ENCODE measurements at regions not wholly inside any gene's neighbourhood (a gene's known extent, or its start where the extent isn't known, plus 50 kb on each side); places are given as distances from the start of the nearest gene placed in this dataset.

- H3K9me3 Mint-ChIP-seq (ENCODE audit: unreplicated experiment), result no peaks in the 10 kb centered on the region
- no peaks in the 10 kb centered on the region for H3K4me1 Mint-ChIP-seq (ENCODE audit: unreplicated experiment)
- TF ChIP-seq, protein P1, sequence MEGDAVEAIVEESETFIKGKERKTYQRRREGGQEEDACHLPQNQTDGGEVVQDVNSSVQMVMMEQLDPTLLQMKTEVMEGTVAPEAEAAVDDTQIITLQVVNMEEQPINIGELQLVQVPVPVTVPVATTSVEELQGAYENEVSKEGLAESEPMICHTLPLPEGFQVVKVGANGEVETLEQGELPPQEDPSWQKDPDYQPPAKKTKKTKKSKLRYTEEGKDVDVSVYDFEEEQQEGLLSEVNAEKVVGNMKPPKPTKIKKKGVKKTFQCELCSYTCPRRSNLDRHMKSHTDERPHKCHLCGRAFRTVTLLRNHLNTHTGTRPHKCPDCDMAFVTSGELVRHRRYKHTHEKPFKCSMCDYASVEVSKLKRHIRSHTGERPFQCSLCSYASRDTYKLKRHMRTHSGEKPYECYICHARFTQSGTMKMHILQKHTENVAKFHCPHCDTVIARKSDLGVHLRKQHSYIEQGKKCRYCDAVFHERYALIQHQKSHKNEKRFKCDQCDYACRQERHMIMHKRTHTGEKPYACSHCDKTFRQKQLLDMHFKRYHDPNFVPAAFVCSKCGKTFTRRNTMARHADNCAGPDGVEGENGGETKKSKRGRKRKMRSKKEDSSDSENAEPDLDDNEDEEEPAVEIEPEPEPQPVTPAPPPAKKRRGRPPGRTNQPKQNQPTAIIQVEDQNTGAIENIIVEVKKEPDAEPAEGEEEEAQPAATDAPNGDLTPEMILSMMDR (IDR thresholded peaks at IDR 0.05), result no peak
- H3K27me3 Mint-ChIP-seq (ENCODE audit: unreplicated experiment), result peaks cover 76% of the 10 kb centered on the region
- no peaks in the 10 kb centered on the region for H3K36me3 Mint-ChIP-seq (ENCODE audit: unreplicated experiment)
- H3K27ac Mint-ChIP-seq (ENCODE audit: unreplicated experiment), result no peak overlapping the region
- no peak overlapping the region for H3K4me3 Mint-ChIP-seq (ENCODE audit: unreplicated experiment)
- DNase-seq (ENCODE audit: extremely low spot score, unreplicated experiment), result no peak
Observed at GRCh38 chr10:78147202-78147601, 113.5 kb downstream of the RPS24 start.

DNA sequence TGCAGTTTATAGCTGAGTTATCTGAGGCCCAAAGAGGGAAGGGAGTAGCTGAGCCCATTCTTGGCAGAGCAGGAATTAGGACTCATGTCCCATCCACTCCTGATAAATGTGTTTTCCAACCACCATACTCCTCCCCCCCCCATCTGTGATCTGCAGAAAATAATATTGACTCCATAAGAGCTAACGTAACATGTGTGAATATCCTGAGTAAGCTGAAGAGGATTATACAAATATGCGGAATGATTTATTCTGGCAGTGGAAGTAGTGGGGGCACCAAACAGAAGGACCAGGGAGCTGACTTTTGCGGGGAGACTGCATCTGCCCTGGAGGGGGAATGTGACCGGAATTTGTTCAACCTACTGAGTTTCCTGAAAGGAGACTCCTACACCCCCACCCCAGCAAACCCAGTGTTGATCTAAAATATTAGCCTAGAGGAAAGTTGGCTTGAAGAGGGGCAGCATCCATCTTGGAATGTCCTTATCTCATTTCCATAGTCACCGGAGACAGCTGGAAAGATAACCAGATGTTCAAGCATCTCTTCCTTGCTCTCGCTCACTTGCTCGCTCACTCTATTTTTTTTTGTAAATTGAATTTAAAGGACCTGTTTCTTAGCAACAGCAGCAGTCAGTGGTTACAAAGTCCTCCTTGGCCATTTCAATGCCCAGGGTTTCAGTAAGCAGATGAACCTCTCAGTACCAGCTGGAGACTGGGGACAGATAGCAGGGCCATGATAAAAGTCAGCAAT, 114.7 kb downstream of the RPS24 start:
- DNase-seq (ENCODE audit: extremely low spot score, unreplicated experiment), result no peak
- no peaks in the 10 kb centered on the region for H3K36me3 Mint-ChIP-seq (ENCODE audit: unreplicated experiment)
- no peak overlapping the region for H3K27ac Mint-ChIP-seq (ENCODE audit: unreplicated experiment)
- no peaks in the 10 kb centered on the region for H3K4me1 Mint-ChIP-seq (ENCODE audit: unreplicated experiment)
- no peak overlapping the region for H3K4me3 Mint-ChIP-seq (ENCODE audit: unreplicated experiment)
- H3K9me3 Mint-ChIP-seq (ENCODE audit: unreplicated experiment), result no peaks in the 10 kb centered on the region
- peaks cover 72% of the 10 kb centered on the region for H3K27me3 Mint-ChIP-seq (ENCODE audit: unreplicated experiment)
- TF ChIP-seq, protein P1 (IDR thresholded peaks at IDR 0.05), result no peak

- no peaks in the 10 kb centered on the region for H3K4me1 Mint-ChIP-seq (ENCODE audit: unreplicated experiment)
- no peak overlapping the region for H3K27ac Mint-ChIP-seq (ENCODE audit: unreplicated experiment)
- no peak overlapping the region for H3K4me3 Mint-ChIP-seq (ENCODE audit: unreplicated experiment)
- H3K27me3 Mint-ChIP-seq (ENCODE audit: unreplicated experiment), result peaks cover 72% of the 10 kb centered on the region
- H3K36me3 Mint-ChIP-seq (ENCODE audit: unreplicated experiment), result no peaks in the 10 kb centered on the region
- no peaks in the 10 kb centered on the region for H3K9me3 Mint-ChIP-seq (ENCODE audit: unreplicated experiment)
- TF ChIP-seq, protein P1 (IDR thresholded peaks at IDR 0.05), result no peak
- no peak for DNase-seq (ENCODE audit: extremely low spot score, unreplicated experiment)
Observed at GRCh38 chr10:78148961-78149612, 115.4 kb downstream of the RPS24 start.

DNA sequence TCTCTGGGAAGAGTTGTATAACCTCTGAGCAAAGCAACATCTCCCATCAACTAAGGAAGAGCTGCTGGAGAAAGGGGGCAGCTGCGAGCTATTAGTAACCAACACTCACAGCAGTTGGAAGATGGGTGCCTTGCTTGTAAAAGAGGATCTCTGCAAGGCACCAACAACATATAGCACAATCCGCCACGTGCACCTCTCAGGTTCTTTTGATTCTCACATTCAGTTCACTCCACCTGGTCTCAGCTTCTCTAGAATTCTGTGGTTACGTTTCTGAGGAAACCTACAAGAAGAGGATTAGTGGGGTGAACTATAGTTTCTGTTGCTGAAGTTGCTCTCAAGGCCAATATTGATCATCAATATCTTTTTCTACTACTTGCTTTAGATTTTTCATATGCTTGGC, 117.1 kb downstream of the RPS24 start:
- Mint-ChIP-seq H3K36me3 (ENCODE audit: unreplicated experiment) (no peaks in the 10 kb centered on the region), H3K4me1 (ENCODE audit: unreplicated experiment) (no peaks in the 10 kb centered on the region), H3K4me3 (ENCODE audit: unreplicated experiment) (no peak overlapping the region), H3K27ac (ENCODE audit: unreplicated experiment) (no peak overlapping the region), H3K9me3 (ENCODE audit: unreplicated experiment) (no peaks in the 10 kb centered on the region), H3K27me3 (ENCODE audit: unreplicated experiment) (peaks cover 65% of the 10 kb centered on the region)
- DNase-seq (ENCODE audit: extremely low spot score, unreplicated experiment), result no peak
- TF ChIP-seq, protein P1 (IDR thresholded peaks at IDR 0.05), result no peak

DNA sequence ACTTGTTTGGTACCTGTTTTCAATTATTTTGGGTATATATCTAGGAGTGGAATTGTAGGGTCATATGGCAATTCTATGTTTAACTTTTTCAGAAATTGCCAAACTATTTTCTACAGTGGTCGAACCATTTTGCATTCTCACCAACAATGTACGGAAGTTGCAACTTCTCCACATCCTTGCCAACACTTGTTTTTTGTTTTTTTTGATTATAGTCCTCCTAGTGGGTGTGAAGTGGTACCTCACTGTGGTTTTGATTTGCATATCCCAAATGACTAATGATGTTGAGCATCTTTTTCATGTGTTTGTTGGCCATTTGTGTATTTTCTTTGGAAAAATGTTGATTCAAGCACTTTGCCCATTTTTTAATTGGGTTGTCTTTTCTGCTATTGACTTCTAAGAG, 122.1 kb downstream of the RPS24 start:
- peaks cover 62% of the 10 kb centered on the region for H3K27me3 Mint-ChIP-seq (ENCODE audit: unreplicated experiment)
- H3K36me3 Mint-ChIP-seq (ENCODE audit: unreplicated experiment), result no peaks in the 10 kb centered on the region
- TF ChIP-seq, protein P1 (IDR thresholded peaks at IDR 0.05), result no peak
- no peak overlapping the region for H3K4me3 Mint-ChIP-seq (ENCODE audit: unreplicated experiment)
- H3K9me3 Mint-ChIP-seq (ENCODE audit: unreplicated experiment), result peaks cover 3% of the 10 kb centered on the region
- no peak overlapping the region for H3K27ac Mint-ChIP-seq (ENCODE audit: unreplicated experiment)
- no peak for DNase-seq (ENCODE audit: extremely low spot score, unreplicated experiment)
- no peaks in the 10 kb centered on the region for H3K4me1 Mint-ChIP-seq (ENCODE audit: unreplicated experiment)
